ENCODE measurements at regions not wholly inside any gene's neighbourhood (a gene's known extent, or its start where the extent isn't known, plus 50 kb on each side); places are given as distances from the start of the nearest gene placed in this dataset.

DNA sequence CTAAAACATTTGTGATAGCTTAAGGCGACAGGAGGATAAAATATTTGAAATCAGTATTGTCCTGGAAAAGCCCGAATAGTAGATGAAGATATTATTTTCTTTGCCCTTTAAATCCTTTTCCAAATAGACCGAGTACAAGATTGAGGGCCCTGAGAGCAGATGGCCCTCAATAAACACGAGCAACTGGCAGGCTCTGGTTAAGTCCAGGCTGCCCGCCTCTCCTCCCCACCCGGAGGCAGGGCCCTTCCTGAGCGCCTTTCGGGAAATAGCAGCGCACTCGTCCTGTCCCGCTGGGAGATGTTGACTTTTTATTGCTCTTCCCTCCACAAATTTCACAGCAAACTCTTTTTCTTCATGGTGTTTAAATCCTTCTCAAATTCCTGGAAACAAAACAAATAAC, 50.8 kb upstream of the MAX start:
- no peaks in the 10 kb centered on the region for H3K27me3 ChIP-seq (ENCODE audit: control insufficient read depth, insufficient read depth, low read length)
- no peaks in the 10 kb centered on the region for H3K9me3 ChIP-seq (ENCODE audit: control insufficient read depth, insufficient read depth, low read depth, low read length)
- H3K4me3 ChIP-seq (ENCODE audit: low read depth, low read length) = no peak overlapping the region
- peaks cover 3% of the 10 kb centered on the region; the same call in 1 of the 2 replicates for H3K4me1 ChIP-seq (ENCODE audit: control insufficient read depth, insufficient read depth, low read length)
- no peak overlapping the region for H3K9ac ChIP-seq (ENCODE audit: low read length)
- no peaks in the 10 kb centered on the region for H3K36me3 ChIP-seq (ENCODE audit: control insufficient read depth, insufficient read depth, low read length)
- no peak overlapping the region for H3K27ac ChIP-seq (ENCODE audit: low read depth, low read length)

DNA sequence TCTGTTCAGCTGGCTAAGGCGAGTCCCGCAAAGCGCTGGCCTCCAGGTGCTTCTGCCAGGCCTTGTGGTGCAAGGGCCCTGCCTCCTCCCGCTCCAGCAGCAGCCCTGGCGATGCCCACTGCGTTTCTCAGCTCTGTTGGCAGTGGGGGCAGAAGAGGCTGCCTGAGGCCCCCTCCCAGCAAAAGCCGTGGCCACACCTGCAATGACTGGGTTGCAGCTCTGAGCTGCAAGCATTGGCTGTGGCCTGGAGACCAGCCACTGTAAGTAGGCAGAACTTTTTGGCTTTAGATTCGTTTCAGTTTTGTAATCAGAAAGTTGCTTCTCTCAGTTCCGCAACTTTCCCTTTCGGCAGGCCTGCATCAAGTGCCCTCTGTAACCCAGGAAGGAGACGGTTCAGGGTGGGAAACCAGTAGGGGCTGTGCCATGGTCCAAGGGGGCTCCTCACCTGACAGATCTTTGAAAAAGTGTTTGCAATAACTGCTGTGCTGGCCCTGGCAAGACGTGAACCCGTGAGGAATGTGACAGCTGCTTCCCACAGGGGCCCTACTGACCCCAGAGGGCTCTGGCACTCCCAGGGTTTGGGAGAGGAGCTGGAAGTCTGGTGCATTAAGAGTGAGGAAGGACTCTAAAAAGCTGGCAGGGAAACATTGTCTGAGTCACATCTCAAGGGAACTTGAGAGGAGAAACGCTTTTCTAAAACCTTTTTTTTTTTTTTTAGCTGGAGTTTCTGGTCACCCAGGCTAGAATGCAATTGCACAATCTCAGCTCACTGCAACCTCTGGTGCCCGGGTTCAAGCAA, 54.5 kb upstream of the MAX start:
- H3K9me3 ChIP-seq (ENCODE audit: control insufficient read depth, insufficient read depth, low read depth, low read length) = no peaks in the 10 kb centered on the region
- no peak overlapping the region for H3K27ac ChIP-seq (ENCODE audit: low read depth, low read length)
- peaks cover under 1% of the 10 kb centered on the region; the same call in 1 of the 2 replicates for H3K4me1 ChIP-seq (ENCODE audit: control insufficient read depth, insufficient read depth, low read length)
- no peak overlapping the region for H3K4me3 ChIP-seq (ENCODE audit: low read depth, low read length)
- H3K9ac ChIP-seq (ENCODE audit: low read length) = no peak overlapping the region
- no peaks in the 10 kb centered on the region for H3K36me3 ChIP-seq (ENCODE audit: control insufficient read depth, insufficient read depth, low read length)
- H3K27me3 ChIP-seq (ENCODE audit: control insufficient read depth, insufficient read depth, low read length) = no peaks in the 10 kb centered on the region

DNA sequence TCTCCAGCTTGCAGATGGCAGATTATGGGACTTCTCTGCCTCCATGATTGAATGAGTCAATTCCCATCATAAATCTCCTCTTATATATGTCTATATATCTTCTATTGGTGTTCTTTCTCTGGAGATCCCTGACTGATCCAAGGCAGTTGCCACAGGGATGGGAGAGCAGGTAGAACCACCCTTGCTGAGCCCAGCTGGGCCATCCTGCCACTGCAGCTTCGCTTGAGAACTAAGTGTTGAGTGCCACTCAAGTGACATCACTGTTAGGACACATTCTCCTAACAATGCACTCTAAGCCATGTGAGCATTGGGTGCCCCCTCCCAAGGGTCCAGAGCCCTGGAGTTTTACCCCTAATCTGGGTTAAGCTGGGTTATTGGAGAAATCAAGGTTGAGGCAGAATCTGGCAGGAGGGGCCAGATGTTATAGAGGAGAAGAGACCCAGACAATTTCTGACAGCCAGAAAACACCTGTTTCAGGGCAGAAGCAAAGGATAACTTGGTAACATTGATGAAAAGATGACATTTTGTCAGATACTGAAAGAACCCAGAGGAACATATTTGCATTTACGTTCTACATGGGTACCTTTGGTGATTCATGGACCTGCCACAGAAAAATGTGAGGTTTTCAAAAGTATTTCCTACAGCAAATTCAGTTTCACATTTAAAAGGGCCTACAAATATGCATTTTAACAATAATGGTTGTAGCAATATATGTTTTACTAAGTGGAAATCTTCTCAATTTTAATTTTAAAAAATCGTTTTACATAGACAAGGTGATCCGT, 57.2 kb upstream of the MAX start:
- peaks cover 1% of the 10 kb centered on the region; the same call in 1 of the 2 replicates for H3K4me1 ChIP-seq (ENCODE audit: control insufficient read depth, insufficient read depth, low read length)
- H3K27ac ChIP-seq (ENCODE audit: low read depth, low read length) = no peak overlapping the region
- no peak overlapping the region for H3K9ac ChIP-seq (ENCODE audit: low read length)
- no peaks in the 10 kb centered on the region for H3K36me3 ChIP-seq (ENCODE audit: control insufficient read depth, insufficient read depth, low read length)
- H3K27me3 ChIP-seq (ENCODE audit: control insufficient read depth, insufficient read depth, low read length) = no peaks in the 10 kb centered on the region
- no peaks in the 10 kb centered on the region for H3K9me3 ChIP-seq (ENCODE audit: control insufficient read depth, insufficient read depth, low read depth, low read length)
- H3K4me3 ChIP-seq (ENCODE audit: low read depth, low read length) = no peak overlapping the region

DNA sequence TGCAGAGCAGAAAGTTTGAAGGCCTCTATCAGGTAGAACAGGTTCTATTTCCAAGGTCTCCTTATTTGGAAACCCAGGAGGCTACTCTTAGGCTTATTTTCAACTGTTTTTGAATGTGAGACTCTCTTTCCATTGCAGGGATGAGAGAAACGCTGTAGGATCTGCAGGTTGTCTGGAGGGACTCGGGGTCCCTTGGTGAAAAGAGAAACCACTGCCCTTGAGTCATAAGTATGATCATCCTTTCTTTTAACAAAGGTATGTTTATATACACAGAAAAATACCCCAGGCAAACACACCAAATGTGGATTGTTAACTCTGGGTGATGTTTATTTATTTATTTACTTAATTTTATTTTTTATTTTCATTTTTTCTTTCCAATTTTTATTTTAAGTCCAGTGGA, 57.8 kb upstream of the MAX start:
- H3K4me3 ChIP-seq (ENCODE audit: low read depth, low read length) = no peak overlapping the region
- no peaks in the 10 kb centered on the region for H3K27me3 ChIP-seq (ENCODE audit: control insufficient read depth, insufficient read depth, low read length)
- no peaks in the 10 kb centered on the region for H3K9me3 ChIP-seq (ENCODE audit: control insufficient read depth, insufficient read depth, low read depth, low read length)
- no peak overlapping the region for H3K9ac ChIP-seq (ENCODE audit: low read length)
- no peak overlapping the region for H3K27ac ChIP-seq (ENCODE audit: low read depth, low read length)
- H3K36me3 ChIP-seq (ENCODE audit: control insufficient read depth, insufficient read depth, low read length) = no peaks in the 10 kb centered on the region
- peaks cover 4% of the 10 kb centered on the region; the same call in 1 of the 2 replicates for H3K4me1 ChIP-seq (ENCODE audit: control insufficient read depth, insufficient read depth, low read length)

DNA sequence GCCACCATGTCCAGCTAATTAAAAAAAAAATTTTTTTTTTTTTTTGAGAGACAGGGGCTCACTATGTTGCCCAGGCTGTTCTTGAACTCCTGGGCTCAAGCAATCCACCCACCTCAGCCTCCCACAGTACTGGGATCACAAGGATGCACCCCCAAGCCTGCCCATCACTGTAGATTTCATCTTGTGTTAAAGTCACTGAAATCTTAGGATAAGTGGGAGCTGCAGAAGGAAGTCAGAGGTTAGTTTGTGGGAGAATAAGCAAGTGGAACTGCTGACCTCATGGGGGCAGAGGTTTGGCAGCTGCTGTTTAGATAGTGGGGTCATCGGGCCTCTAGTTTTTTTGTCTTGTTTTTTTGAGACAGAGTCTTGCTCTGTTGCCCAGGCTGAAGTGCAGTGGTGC, 59.7 kb upstream of the MAX start:
- no peak overlapping the region for H3K27ac ChIP-seq (ENCODE audit: low read depth, low read length)
- H3K9ac ChIP-seq (ENCODE audit: low read length) = no peak overlapping the region
- no peaks in the 10 kb centered on the region for H3K36me3 ChIP-seq (ENCODE audit: control insufficient read depth, insufficient read depth, low read length)
- peaks cover 4% of the 10 kb centered on the region; the same call in 1 of the 2 replicates for H3K4me1 ChIP-seq (ENCODE audit: control insufficient read depth, insufficient read depth, low read length)
- no peak overlapping the region for H3K4me3 ChIP-seq (ENCODE audit: low read depth, low read length)
- no peaks in the 10 kb centered on the region for H3K27me3 ChIP-seq (ENCODE audit: control insufficient read depth, insufficient read depth, low read length)
- H3K9me3 ChIP-seq (ENCODE audit: control insufficient read depth, insufficient read depth, low read depth, low read length) = no peaks in the 10 kb centered on the region

DNA sequence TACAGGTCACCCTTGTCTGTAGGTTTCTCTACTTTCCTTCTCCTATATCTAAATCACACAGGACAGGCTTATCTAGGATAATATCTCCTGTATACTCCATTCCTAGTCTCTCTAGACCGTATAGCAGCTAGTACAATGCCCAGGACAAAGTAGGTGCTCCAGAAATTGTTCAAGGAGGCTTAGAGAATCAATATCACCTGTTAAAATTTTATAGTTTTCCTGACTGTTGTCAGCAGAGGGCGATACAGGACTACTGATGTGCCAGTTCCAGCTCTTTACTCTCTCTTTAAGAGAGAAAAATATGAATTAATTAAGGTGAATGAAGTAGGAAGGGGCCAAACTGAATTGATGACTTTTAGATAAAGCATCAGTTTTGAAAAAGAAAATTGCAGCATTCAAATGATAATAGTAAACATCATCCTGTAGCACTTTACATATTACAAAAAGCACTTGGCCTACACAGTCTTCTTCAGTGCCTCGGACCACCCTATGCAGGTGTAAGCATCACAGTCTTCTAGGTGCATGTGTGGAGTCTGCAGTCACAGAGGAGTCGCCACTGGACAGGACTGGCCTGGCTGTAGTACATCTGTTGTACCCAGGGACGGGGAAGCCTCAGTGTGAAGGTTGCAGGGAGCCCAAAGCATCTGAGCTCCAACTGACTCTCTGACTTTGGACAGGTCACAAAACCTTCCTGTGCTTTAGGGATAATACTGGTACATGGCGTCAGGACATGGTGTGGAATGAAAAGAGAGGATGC, 61.9 kb upstream of the MAX start:
- H3K9me3 ChIP-seq (ENCODE audit: control insufficient read depth, insufficient read depth, low read depth, low read length) = no peaks in the 10 kb centered on the region
- H3K27me3 ChIP-seq (ENCODE audit: control insufficient read depth, insufficient read depth, low read length) = no peaks in the 10 kb centered on the region
- H3K4me3 ChIP-seq (ENCODE audit: low read depth, low read length) = no peak overlapping the region
- no peak overlapping the region for H3K27ac ChIP-seq (ENCODE audit: low read depth, low read length)
- H3K4me1 ChIP-seq (ENCODE audit: control insufficient read depth, insufficient read depth, low read length) = peaks cover 4% of the 10 kb centered on the region; the same call in 1 of the 2 replicates
- no peaks in the 10 kb centered on the region for H3K36me3 ChIP-seq (ENCODE audit: control insufficient read depth, insufficient read depth, low read length)
- no peak overlapping the region for H3K9ac ChIP-seq (ENCODE audit: low read length)

DNA sequence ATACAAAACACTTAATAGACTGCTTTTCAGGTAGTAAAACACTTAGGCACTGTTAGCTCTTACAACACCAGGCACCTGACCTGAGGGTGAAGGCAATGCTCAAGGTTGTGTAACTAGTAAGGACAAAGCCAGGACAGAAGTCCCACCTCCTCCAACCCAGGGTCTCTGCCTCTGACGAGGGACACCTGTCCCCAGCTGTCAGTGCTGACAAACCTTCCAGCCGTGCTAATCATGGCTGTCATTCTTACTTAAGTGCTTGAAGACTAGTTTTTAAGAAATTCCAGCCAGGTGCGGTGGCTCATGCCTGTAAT, 62.5 kb upstream of the MAX start:
- Histone ChIP-seq H3K27me3 (ENCODE audit: control insufficient read depth, insufficient read depth, low read length) (no peaks in the 10 kb centered on the region), H3K4me3 (ENCODE audit: low read depth, low read length) (no peak overlapping the region), H3K27ac (ENCODE audit: low read depth, low read length) (no peak overlapping the region), H3K9ac (ENCODE audit: low read length) (no peak overlapping the region), H3K36me3 (ENCODE audit: control insufficient read depth, insufficient read depth, low read length) (no peaks in the 10 kb centered on the region), H3K4me1 (ENCODE audit: control insufficient read depth, insufficient read depth, low read length) (peaks cover 4% of the 10 kb centered on the region; the same call in 1 of the 2 replicates), H3K9me3 (ENCODE audit: control insufficient read depth, insufficient read depth, low read depth, low read length) (no peaks in the 10 kb centered on the region)

DNA sequence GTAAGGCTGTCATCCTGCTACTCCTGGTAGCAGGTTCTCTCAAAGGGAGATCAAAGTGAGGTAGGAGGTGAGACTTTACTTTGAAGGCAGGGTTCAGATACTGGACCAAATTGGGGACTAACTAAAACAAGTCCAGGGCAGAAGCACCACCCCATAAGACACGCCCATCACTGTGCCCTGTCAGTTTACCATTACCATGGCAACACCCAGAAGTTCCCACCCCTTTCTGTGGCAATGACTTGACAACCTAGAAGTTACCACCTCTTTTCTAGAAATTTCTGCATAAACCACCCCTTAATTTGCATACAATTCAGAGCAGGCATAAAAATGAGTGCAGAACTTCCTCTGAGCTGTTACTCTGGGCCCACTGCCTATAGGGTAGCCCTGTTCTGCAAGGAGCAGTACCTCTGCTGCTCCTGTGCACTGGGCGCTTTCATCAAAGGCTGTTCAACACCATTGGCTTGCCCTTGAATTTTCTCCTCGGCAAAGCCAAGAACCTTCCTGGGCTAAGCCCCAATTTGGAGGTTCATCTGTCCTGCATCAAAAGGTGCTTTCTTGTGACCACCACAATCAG, 64.8 kb upstream of the MAX start:
- no peaks in the 10 kb centered on the region for H3K27me3 ChIP-seq (ENCODE audit: control insufficient read depth, insufficient read depth, low read length)
- H3K9me3 ChIP-seq (ENCODE audit: control insufficient read depth, insufficient read depth, low read depth, low read length) = no peaks in the 10 kb centered on the region
- no peak overlapping the region for H3K9ac ChIP-seq (ENCODE audit: low read length)
- no peak overlapping the region for H3K27ac ChIP-seq (ENCODE audit: low read depth, low read length)
- H3K36me3 ChIP-seq (ENCODE audit: control insufficient read depth, insufficient read depth, low read length) = no peaks in the 10 kb centered on the region
- no peak overlapping the region for H3K4me3 ChIP-seq (ENCODE audit: low read depth, low read length)
- peaks cover 8% of the 10 kb centered on the region; the same call in 1 of the 2 replicates for H3K4me1 ChIP-seq (ENCODE audit: control insufficient read depth, insufficient read depth, low read length)

DNA sequence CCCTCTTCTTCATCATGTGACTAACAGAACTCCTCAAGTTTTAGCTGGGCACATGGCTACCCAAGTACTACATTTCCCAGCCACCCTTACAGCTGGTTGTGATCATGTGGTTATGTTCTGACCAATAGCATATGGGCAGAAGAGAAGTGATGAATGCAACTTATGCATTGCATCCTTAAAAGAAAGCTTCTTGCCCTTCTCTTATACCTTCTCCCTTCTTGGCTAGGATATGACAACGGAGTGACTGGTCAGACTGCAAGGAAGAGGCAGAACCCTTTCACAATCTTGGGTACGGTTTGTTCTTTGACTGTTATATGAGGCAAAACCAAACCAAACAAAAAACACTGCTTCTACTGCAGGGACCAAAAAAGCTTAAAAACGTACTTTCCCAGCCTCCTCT, 66.5 kb upstream of the MAX start:
- H3K9ac ChIP-seq (ENCODE audit: low read length) = no peak overlapping the region

DNA sequence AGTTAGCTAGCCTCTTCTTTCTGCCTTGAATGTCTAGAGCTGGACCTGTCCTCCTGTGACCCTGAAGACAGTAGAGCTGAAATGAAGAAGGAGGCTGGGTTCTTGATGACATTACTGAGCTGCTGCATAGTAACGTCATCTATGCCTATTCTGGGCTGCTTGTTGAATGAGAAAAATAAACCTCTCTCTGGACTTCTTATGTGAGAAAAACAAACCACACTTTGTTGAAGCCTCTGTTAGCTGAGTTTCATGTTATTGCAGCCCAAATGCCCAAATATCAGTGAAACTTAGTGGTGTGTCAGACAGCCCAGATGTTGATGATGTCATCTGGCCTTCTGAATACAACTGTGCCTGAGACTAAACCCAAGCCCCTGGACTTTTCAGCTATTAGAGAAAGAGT, 67.0 kb upstream of the MAX start:
- H3K9me3 ChIP-seq (ENCODE audit: control insufficient read depth, insufficient read depth, low read depth, low read length) = no peaks in the 10 kb centered on the region

More for the DNA sequence above, 66.5 kb upstream of the MAX start:
- Histone ChIP-seq H3K4me1 (ENCODE audit: control insufficient read depth, insufficient read depth, low read length) (peaks cover 11% of the 10 kb centered on the region), H3K27me3 (ENCODE audit: control insufficient read depth, insufficient read depth, low read length) (no peaks in the 10 kb centered on the region), H3K9me3 (ENCODE audit: control insufficient read depth, insufficient read depth, low read depth, low read length) (no peaks in the 10 kb centered on the region), H3K36me3 (ENCODE audit: control insufficient read depth, insufficient read depth, low read length) (no peaks in the 10 kb centered on the region), H3K27ac (ENCODE audit: low read depth, low read length) (no peak overlapping the region), H3K4me3 (ENCODE audit: low read depth, low read length) (no peak overlapping the region)

More for the DNA sequence above, 67.0 kb upstream of the MAX start:
- H3K36me3 ChIP-seq (ENCODE audit: control insufficient read depth, insufficient read depth, low read length) = no peaks in the 10 kb centered on the region
- no peak overlapping the region for H3K4me3 ChIP-seq (ENCODE audit: low read depth, low read length)
- no peak overlapping the region for H3K9ac ChIP-seq (ENCODE audit: low read length)
- no peaks in the 10 kb centered on the region for H3K27me3 ChIP-seq (ENCODE audit: control insufficient read depth, insufficient read depth, low read length)
- H3K27ac ChIP-seq (ENCODE audit: low read depth, low read length) = no peak overlapping the region
- peaks cover 16% of the 10 kb centered on the region for H3K4me1 ChIP-seq (ENCODE audit: control insufficient read depth, insufficient read depth, low read length)

Data from HUES6 (cell line).